ENCODE measurements at regions not wholly inside any gene's neighbourhood (a gene's known extent, or its start where the extent isn't known, plus 50 kb on each side); places are given as distances from the start of the nearest gene placed in this dataset.
"Not testable (repeated sequence)": the region's sequence is repeated elsewhere in the genome, so short reads cannot be mapped to it uniquely, and the experiment has no call there.

GRCh38 chr18:78433562-78433961 is 546.1 kb upstream of the SALL3 start:
- Histone ChIP-seq H3K36me3 (ENCODE audit: control insufficient read depth, insufficient read depth, low read length) (no peaks in the 10 kb centered on the region), H3K4me3 (ENCODE audit: low read length) (no peak overlapping the region), H3K9me3 (ENCODE audit: control insufficient read depth, insufficient read depth, low read length) (no peaks in the 10 kb centered on the region), H3K27ac (ENCODE audit: low read length) (no peak overlapping the region), H3K4me1 (ENCODE audit: control insufficient read depth, insufficient read depth, low read length) (no peaks in the 10 kb centered on the region), H3K27me3 (ENCODE audit: control insufficient read depth, insufficient read depth, low read length) (no peaks in the 10 kb centered on the region)
- no peak for DNase-seq (ENCODE audit: low read depth, low spot score)
- WGBS (ENCODE audit: insufficient coverage, insufficient read length) = no CpG with 5 or more reads among the region's 9 CpGs

- DNase-seq (ENCODE audit: low read depth, low spot score) = no peak
- no peaks in the 10 kb centered on the region for H3K4me1 ChIP-seq (ENCODE audit: control insufficient read depth, insufficient read depth, low read length)
- H3K27me3 ChIP-seq (ENCODE audit: control insufficient read depth, insufficient read depth, low read length) = no peaks in the 10 kb centered on the region
- WGBS (ENCODE audit: insufficient coverage, insufficient read length) = no CpG with 5 or more reads among the region's 8 CpGs
- H3K9me3 ChIP-seq (ENCODE audit: control insufficient read depth, insufficient read depth, low read length) = no peaks in the 10 kb centered on the region
- no peaks in the 10 kb centered on the region for H3K36me3 ChIP-seq (ENCODE audit: control insufficient read depth, insufficient read depth, low read length)
- no peak overlapping the region for H3K4me3 ChIP-seq (ENCODE audit: low read length)
- H3K27ac ChIP-seq (ENCODE audit: low read length) = no peak overlapping the region
These were observed 543.5 kb upstream of the SALL3 start for GRCh38 chr18:78436110-78436509.

- H3K4me1 ChIP-seq (ENCODE audit: control insufficient read depth, insufficient read depth, low read length); H3K27ac ChIP-seq (ENCODE audit: low read length); H3K36me3 ChIP-seq (ENCODE audit: control insufficient read depth, insufficient read depth, low read length); H3K27me3 ChIP-seq (ENCODE audit: control insufficient read depth, insufficient read depth, low read length); H3K4me3 ChIP-seq (ENCODE audit: low read length); H3K9me3 ChIP-seq (ENCODE audit: control insufficient read depth, insufficient read depth, low read length); DNase-seq (ENCODE audit: low read depth, low spot score): not testable (repeated sequence)
- no CpG with 5 or more reads among the region's 13 CpGs for WGBS (ENCODE audit: insufficient coverage, insufficient read length)
These were observed 541.4 kb upstream of the SALL3 start for GRCh38 chr18:78438235-78438634.

GRCh38 chr18:78445880-78446279 is 533.7 kb upstream of the SALL3 start:
- Histone ChIP-seq H3K9me3 (ENCODE audit: control insufficient read depth, insufficient read depth, low read length) (no peaks in the 10 kb centered on the region), H3K4me3 (ENCODE audit: low read length) (no peak overlapping the region), H3K36me3 (ENCODE audit: control insufficient read depth, insufficient read depth, low read length) (no peaks in the 10 kb centered on the region), H3K27me3 (ENCODE audit: control insufficient read depth, insufficient read depth, low read length) (no peaks in the 10 kb centered on the region), H3K27ac (ENCODE audit: low read length) (no peak overlapping the region), H3K4me1 (ENCODE audit: control insufficient read depth, insufficient read depth, low read length) (no peaks in the 10 kb centered on the region; the same call in 1 of the 2 replicates)
- WGBS (ENCODE audit: insufficient coverage, insufficient read length) = no CpG with 5 or more reads among the region's 12 CpGs
- no peak for DNase-seq (ENCODE audit: low read depth, low spot score)

- Histone ChIP-seq H3K4me1 (ENCODE audit: control insufficient read depth, insufficient read depth, low read length) (peaks cover 1% of the 10 kb centered on the region; the same call in 1 of the 2 replicates), H3K27me3 (ENCODE audit: control insufficient read depth, insufficient read depth, low read length) (no peaks in the 10 kb centered on the region), H3K4me3 (ENCODE audit: low read length) (no peak overlapping the region), H3K9me3 (ENCODE audit: control insufficient read depth, insufficient read depth, low read length) (no peaks in the 10 kb centered on the region), H3K36me3 (ENCODE audit: control insufficient read depth, insufficient read depth, low read length) (no peaks in the 10 kb centered on the region), H3K27ac (ENCODE audit: low read length) (no peak overlapping the region)
- no peak for DNase-seq (ENCODE audit: low read depth, low spot score)
- no CpG with 5 or more reads among the region's 4 CpGs for WGBS (ENCODE audit: insufficient coverage, insufficient read length)
These were observed 532.4 kb upstream of the SALL3 start for GRCh38 chr18:78447211-78447610.

GRCh38 chr18:78448106-78448505 is 531.5 kb upstream of the SALL3 start:
- DNase-seq (ENCODE audit: low read depth, low spot score) = no peak
- H3K36me3 ChIP-seq (ENCODE audit: control insufficient read depth, insufficient read depth, low read length) = no peaks in the 10 kb centered on the region
- H3K4me3 ChIP-seq (ENCODE audit: low read length) = no peak overlapping the region
- H3K9me3 ChIP-seq (ENCODE audit: control insufficient read depth, insufficient read depth, low read length) = no peaks in the 10 kb centered on the region
- no peak overlapping the region for H3K27ac ChIP-seq (ENCODE audit: low read length)
- WGBS (ENCODE audit: insufficient coverage, insufficient read length) = no CpG with 5 or more reads among the region's 5 CpGs
- H3K4me1 ChIP-seq (ENCODE audit: control insufficient read depth, insufficient read depth, low read length) = peaks cover 1% of the 10 kb centered on the region; the same call in 1 of the 2 replicates
- no peaks in the 10 kb centered on the region for H3K27me3 ChIP-seq (ENCODE audit: control insufficient read depth, insufficient read depth, low read length)

- no peaks in the 10 kb centered on the region for H3K27me3 ChIP-seq (ENCODE audit: control insufficient read depth, insufficient read depth, low read length)
- H3K9me3 ChIP-seq (ENCODE audit: control insufficient read depth, insufficient read depth, low read length) = no peaks in the 10 kb centered on the region
These were observed 531.0 kb upstream of the SALL3 start for GRCh38 chr18:78448591-78448990.

GRCh38 chr18:78454221-78454620 is 525.4 kb upstream of the SALL3 start:
- no peak overlapping the region for H3K27ac ChIP-seq (ENCODE audit: low read length)
- no peaks in the 10 kb centered on the region for H3K9me3 ChIP-seq (ENCODE audit: control insufficient read depth, insufficient read depth, low read length)
- no CpG with 5 or more reads among the region's 9 CpGs for WGBS (ENCODE audit: insufficient coverage, insufficient read length)
- DNase-seq (ENCODE audit: low read depth, low spot score) = no peak
- peaks cover 1% of the 10 kb centered on the region; the same call in 1 of the 2 replicates for H3K4me1 ChIP-seq (ENCODE audit: control insufficient read depth, insufficient read depth, low read length)
- H3K4me3 ChIP-seq (ENCODE audit: low read length) = no peak overlapping the region
- H3K36me3 ChIP-seq (ENCODE audit: control insufficient read depth, insufficient read depth, low read length) = no peaks in the 10 kb centered on the region
- H3K27me3 ChIP-seq (ENCODE audit: control insufficient read depth, insufficient read depth, low read length) = no peaks in the 10 kb centered on the region

More at GRCh38 chr18:78448591-78448990, 531.0 kb upstream of the SALL3 start:
- no peak for DNase-seq (ENCODE audit: low read depth, low spot score)
- H3K36me3 ChIP-seq (ENCODE audit: control insufficient read depth, insufficient read depth, low read length) = no peaks in the 10 kb centered on the region
- H3K27ac ChIP-seq (ENCODE audit: low read length) = no peak overlapping the region
- no CpG with 5 or more reads among the region's 3 CpGs for WGBS (ENCODE audit: insufficient coverage, insufficient read length)
- peaks cover 1% of the 10 kb centered on the region; the same call in 1 of the 2 replicates for H3K4me1 ChIP-seq (ENCODE audit: control insufficient read depth, insufficient read depth, low read length)
- no peak overlapping the region for H3K4me3 ChIP-seq (ENCODE audit: low read length)

GRCh38 chr18:78455386-78455785 is 524.2 kb upstream of the SALL3 start:
- Histone ChIP-seq H3K27ac (ENCODE audit: low read length) (no peak overlapping the region), H3K27me3 (ENCODE audit: control insufficient read depth, insufficient read depth, low read length) (no peaks in the 10 kb centered on the region), H3K9me3 (ENCODE audit: control insufficient read depth, insufficient read depth, low read length) (no peaks in the 10 kb centered on the region), H3K36me3 (ENCODE audit: control insufficient read depth, insufficient read depth, low read length) (no peaks in the 10 kb centered on the region), H3K4me1 (ENCODE audit: control insufficient read depth, insufficient read depth, low read length) (0 out of 2 replicates have a peak, but pooled peaks cover 1% of the 10 kb centered on the region), H3K4me3 (ENCODE audit: low read length) (no peak overlapping the region)
- WGBS (ENCODE audit: insufficient coverage, insufficient read length) = no CpG with 5 or more reads among the region's 5 CpGs
- no peak for DNase-seq (ENCODE audit: low read depth, low spot score)

- Histone ChIP-seq H3K27me3 (ENCODE audit: control insufficient read depth, insufficient read depth, low read length) (no peaks in the 10 kb centered on the region), H3K9me3 (ENCODE audit: control insufficient read depth, insufficient read depth, low read length) (no peaks in the 10 kb centered on the region), H3K4me1 (ENCODE audit: control insufficient read depth, insufficient read depth, low read length) (no peaks in the 10 kb centered on the region), H3K27ac (ENCODE audit: low read length) (no peak overlapping the region), H3K36me3 (ENCODE audit: control insufficient read depth, insufficient read depth, low read length) (no peaks in the 10 kb centered on the region), H3K4me3 (ENCODE audit: low read length) (no peak overlapping the region)
- WGBS (ENCODE audit: insufficient coverage, insufficient read length) = no CpG with 5 or more reads among the region's 13 CpGs
- no peak for DNase-seq (ENCODE audit: low read depth, low spot score)
These were observed 522.6 kb upstream of the SALL3 start for GRCh38 chr18:78457011-78457410.

- Histone ChIP-seq H3K4me3 (ENCODE audit: low read length) (no peak overlapping the region), H3K9me3 (ENCODE audit: control insufficient read depth, insufficient read depth, low read length) (no peaks in the 10 kb centered on the region), H3K4me1 (ENCODE audit: control insufficient read depth, insufficient read depth, low read length) (no peaks in the 10 kb centered on the region), H3K36me3 (ENCODE audit: control insufficient read depth, insufficient read depth, low read length) (no peaks in the 10 kb centered on the region), H3K27me3 (ENCODE audit: control insufficient read depth, insufficient read depth, low read length) (no peaks in the 10 kb centered on the region), H3K27ac (ENCODE audit: low read length) (no peak overlapping the region)
- no peak for DNase-seq (ENCODE audit: low read depth, low spot score)
- WGBS (ENCODE audit: insufficient coverage, insufficient read length) = no CpG with 5 or more reads among the region's 7 CpGs
These were observed 521.9 kb upstream of the SALL3 start for GRCh38 chr18:78457731-78458130.
